ENCODE measurements at regions not wholly inside any gene's neighbourhood (a gene's known extent, or its start where the extent isn't known, plus 50 kb on each side); places are given as distances from the start of the nearest gene placed in this dataset.

GRCh38 chr18:67109535-67109934, 407.0 kb downstream of the DSEL start:
- H3K4me3 Mint-ChIP-seq = no peak overlapping the region
- H3K27ac Mint-ChIP-seq = no peak overlapping the region
- POLR2A ChIA-PET = no interaction called here
- DNase-seq (ENCODE audit: low spot score) (no peak), ATAC-seq (no peak)
- TF ChIP-seq SMAD3 (CRISPR knock-in tag; IDR thresholded peaks at IDR 0.05; ENCODE audit: borderline replicate concordance) = no peak
- TF ChIP-seq, protein P1, sequence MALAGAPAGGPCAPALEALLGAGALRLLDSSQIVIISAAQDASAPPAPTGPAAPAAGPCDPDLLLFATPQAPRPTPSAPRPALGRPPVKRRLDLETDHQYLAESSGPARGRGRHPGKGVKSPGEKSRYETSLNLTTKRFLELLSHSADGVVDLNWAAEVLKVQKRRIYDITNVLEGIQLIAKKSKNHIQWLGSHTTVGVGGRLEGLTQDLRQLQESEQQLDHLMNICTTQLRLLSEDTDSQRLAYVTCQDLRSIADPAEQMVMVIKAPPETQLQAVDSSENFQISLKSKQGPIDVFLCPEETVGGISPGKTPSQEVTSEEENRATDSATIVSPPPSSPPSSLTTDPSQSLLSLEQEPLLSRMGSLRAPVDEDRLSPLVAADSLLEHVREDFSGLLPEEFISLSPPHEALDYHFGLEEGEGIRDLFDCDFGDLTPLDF (CRISPR knock-in tag; IDR thresholded peaks at IDR 0.05) = no peak
- no peak for TF ChIP-seq PRDM15 (CRISPR knock-in tag; IDR thresholded peaks at IDR 0.05)
- TF ChIP-seq MYBL2 (CRISPR knock-in tag; IDR thresholded peaks at IDR 0.05) = no peak
- no peak for TF ChIP-seq ZNF317 (CRISPR knock-in tag; IDR thresholded peaks at IDR 0.05; ENCODE audit: borderline replicate concordance, low read depth)
- TF ChIP-seq, protein P2, sequence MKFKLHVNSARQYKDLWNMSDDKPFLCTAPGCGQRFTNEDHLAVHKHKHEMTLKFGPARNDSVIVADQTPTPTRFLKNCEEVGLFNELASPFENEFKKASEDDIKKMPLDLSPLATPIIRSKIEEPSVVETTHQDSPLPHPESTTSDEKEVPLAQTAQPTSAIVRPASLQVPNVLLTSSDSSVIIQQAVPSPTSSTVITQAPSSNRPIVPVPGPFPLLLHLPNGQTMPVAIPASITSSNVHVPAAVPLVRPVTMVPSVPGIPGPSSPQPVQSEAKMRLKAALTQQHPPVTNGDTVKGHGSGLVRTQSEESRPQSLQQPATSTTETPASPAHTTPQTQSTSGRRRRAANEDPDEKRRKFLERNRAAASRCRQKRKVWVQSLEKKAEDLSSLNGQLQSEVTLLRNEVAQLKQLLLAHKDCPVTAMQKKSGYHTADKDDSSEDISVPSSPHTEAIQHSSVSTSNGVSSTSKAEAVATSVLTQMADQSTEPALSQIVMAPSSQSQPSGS (CRISPR knock-in tag; IDR thresholded peaks at IDR 0.05; ENCODE audit: borderline replicate concordance, low read depth) = no peak
- TF ChIP-seq, protein P3, sequence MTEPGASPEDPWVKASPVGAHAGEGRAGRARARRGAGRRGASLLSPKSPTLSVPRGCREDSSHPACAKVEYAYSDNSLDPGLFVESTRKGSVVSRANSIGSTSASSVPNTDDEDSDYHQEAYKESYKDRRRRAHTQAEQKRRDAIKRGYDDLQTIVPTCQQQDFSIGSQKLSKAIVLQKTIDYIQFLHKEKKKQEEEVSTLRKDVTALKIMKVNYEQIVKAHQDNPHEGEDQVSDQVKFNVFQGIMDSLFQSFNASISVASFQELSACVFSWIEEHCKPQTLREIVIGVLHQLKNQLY (CRISPR knock-in tag; IDR thresholded peaks at IDR 0.05) = no peak
- TF ChIP-seq NFE2L1 (CRISPR knock-in tag; IDR thresholded peaks at IDR 0.05) = no peak
- TF ChIP-seq CREB1 (CRISPR knock-in tag; IDR thresholded peaks at IDR 0.05) = no peak
- TF ChIP-seq ZNF232 (CRISPR knock-in tag; IDR thresholded peaks at IDR 0.05) = no peak
- TF ChIP-seq, protein P4, sequence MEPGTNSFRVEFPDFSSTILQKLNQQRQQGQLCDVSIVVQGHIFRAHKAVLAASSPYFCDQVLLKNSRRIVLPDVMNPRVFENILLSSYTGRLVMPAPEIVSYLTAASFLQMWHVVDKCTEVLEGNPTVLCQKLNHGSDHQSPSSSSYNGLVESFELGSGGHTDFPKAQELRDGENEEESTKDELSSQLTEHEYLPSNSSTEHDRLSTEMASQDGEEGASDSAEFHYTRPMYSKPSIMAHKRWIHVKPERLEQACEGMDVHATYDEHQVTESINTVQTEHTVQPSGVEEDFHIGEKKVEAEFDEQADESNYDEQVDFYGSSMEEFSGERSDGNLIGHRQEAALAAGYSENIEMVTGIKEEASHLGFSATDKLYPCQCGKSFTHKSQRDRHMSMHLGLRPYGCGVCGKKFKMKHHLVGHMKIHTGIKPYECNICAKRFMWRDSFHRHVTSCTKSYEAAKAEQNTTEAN (CRISPR knock-in tag; IDR thresholded peaks at IDR 0.05) = no peak
- TF ChIP-seq SOX15 (CRISPR knock-in tag; IDR thresholded peaks at IDR 0.05) = no peak
- no peak for TF ChIP-seq MAX (CRISPR knock-in tag; IDR thresholded peaks at IDR 0.05)
- TF ChIP-seq, protein P5, sequence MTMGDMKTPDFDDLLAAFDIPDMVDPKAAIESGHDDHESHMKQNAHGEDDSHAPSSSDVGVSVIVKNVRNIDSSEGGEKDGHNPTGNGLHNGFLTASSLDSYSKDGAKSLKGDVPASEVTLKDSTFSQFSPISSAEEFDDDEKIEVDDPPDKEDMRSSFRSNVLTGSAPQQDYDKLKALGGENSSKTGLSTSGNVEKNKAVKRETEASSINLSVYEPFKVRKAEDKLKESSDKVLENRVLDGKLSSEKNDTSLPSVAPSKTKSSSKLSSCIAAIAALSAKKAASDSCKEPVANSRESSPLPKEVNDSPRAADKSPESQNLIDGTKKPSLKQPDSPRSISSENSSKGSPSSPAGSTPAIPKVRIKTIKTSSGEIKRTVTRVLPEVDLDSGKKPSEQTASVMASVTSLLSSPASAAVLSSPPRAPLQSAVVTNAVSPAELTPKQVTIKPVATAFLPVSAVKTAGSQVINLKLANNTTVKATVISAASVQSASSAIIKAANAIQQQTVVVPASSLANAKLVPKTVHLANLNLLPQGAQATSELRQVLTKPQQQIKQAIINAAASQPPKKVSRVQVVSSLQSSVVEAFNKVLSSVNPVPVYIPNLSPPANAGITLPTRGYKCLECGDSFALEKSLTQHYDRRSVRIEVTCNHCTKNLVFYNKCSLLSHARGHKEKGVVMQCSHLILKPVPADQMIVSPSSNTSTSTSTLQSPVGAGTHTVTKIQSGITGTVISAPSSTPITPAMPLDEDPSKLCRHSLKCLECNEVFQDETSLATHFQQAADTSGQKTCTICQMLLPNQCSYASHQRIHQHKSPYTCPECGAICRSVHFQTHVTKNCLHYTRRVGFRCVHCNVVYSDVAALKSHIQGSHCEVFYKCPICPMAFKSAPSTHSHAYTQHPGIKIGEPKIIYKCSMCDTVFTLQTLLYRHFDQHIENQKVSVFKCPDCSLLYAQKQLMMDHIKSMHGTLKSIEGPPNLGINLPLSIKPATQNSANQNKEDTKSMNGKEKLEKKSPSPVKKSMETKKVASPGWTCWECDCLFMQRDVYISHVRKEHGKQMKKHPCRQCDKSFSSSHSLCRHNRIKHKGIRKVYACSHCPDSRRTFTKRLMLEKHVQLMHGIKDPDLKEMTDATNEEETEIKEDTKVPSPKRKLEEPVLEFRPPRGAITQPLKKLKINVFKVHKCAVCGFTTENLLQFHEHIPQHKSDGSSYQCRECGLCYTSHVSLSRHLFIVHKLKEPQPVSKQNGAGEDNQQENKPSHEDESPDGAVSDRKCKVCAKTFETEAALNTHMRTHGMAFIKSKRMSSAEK (CRISPR knock-in tag; IDR thresholded peaks at IDR 0.05; ENCODE audit: borderline replicate concordance) = no peak
- no peak for TF ChIP-seq ZNF263 (CRISPR knock-in tag; IDR thresholded peaks at IDR 0.05; ENCODE audit: low read depth)
- TF ChIP-seq JUN (CRISPR knock-in tag; IDR thresholded peaks at IDR 0.05) = no peak
- TF ChIP-seq ATF1 (CRISPR knock-in tag; IDR thresholded peaks at IDR 0.05) = no peak
- no peak for TF ChIP-seq CREM (CRISPR knock-in tag; IDR thresholded peaks at IDR 0.05)
- H3K36me3 Mint-ChIP-seq = no peaks in the 10 kb centered on the region
- CTCF ChIA-PET = no interaction called here
- H3K9me3 Mint-ChIP-seq = 0 out of 2 replicates have a peak, but pooled peaks cover 7% of the 10 kb centered on the region
- no peaks in the 10 kb centered on the region for H3K27me3 Mint-ChIP-seq (ENCODE audit: low read depth)
- H3K4me1 Mint-ChIP-seq = no peaks in the 10 kb centered on the region
